GM23338 (cell line): ENCODE measurements at regions not wholly inside any gene's neighbourhood (a gene's known extent, or its start where the extent isn't known, plus 50 kb on each side); places are given as distances from the start of the nearest gene placed in this dataset.

Experiments
- ATAC-seq: fragments of 200-7000 bp; cut with Tn5 transposase; 3 replicates; pipeline ENCODE4 v1.9.1; 2020
- DNase-seq: peaks from one replicate; pipeline ENCODE4 v3.0.0-alpha.2; 2015; ENCODE audit warnings: low spot score
- H2AFZ ChIP-seq: fragments of 200-600 bp; sonication (generic); 2 replicates; pipeline ENCODE4 v1.8.0; 2016; ENCODE audit warnings: antibody characterized with exemption, mild to moderate bottlenecking, moderate library complexity
- H3F3A ChIP-seq: fragments of 200-600 bp; sonication (generic); replicated peaks from 2 replicates; pipeline ENCODE4 v1.8.0; 2017; ENCODE audit warnings: antibody characterized with exemption, mixed run types, low read depth
- H3K27ac ChIP-seq: fragments of 200-600 bp; sonication (generic); 2 replicates; pipeline ENCODE4 v1.6.1; 2016; ENCODE audit warnings: low read depth
- H3K27me3 ChIP-seq: fragments of 200-600 bp; sonication (generic); 2 replicates; pipeline ENCODE4 v1.8.0; 2016; ENCODE audit warnings: mild to moderate bottlenecking, mixed run types, moderate library complexity; ENCODE audit not compliant: insufficient read depth
- H3K36me3 ChIP-seq: fragments of 200-600 bp; sonication (generic); 2 replicates; pipeline ENCODE4 v1.8.0; 2016; ENCODE audit warnings: mild to moderate bottlenecking; ENCODE audit not compliant: insufficient read depth
- H3K4me1 ChIP-seq: fragments of 200-600 bp; sonication (generic); 2 replicates; pipeline ENCODE4 v1.8.0; 2016; ENCODE audit warnings: mild to moderate bottlenecking, moderate library complexity; ENCODE audit not compliant: insufficient read depth
- H3K4me2 ChIP-seq: fragments of 200-600 bp; sonication (generic); 2 replicates; pipeline ENCODE4 v1.7.1; 2017; ENCODE audit warnings: mixed run types
- H3K4me3 ChIP-seq: fragments of 200-600 bp; sonication (generic); 2 replicates; pipeline ENCODE4 v1.6.1; 2016; ENCODE audit warnings: mixed run types
- H3K79me2 ChIP-seq: fragments of 200-600 bp; sonication (generic); replicated peaks from 2 replicates; pipeline ENCODE4 v1.8.0; 2017; ENCODE audit warnings: mild to moderate bottlenecking; ENCODE audit not compliant: insufficient read depth
- H3K9me2 ChIP-seq: fragments of 200-600 bp; sonication (generic); 2 replicates; pipeline ENCODE4 v1.8.0; 2017; ENCODE audit not compliant: insufficient read depth
- H4K20me1 ChIP-seq: fragments of 200-600 bp; sonication (generic); replicated peaks from 2 replicates; pipeline ENCODE4 v1.8.0; 2017; ENCODE audit warnings: mild to moderate bottlenecking; ENCODE audit not compliant: insufficient read depth
- H3K27ac Mint-ChIP-seq: 2 replicates; pipeline ENCODE4 v1.8.0; 2020; ENCODE audit warnings: inconsistent platforms, mild to moderate bottlenecking, moderate library complexity, mixed read lengths
- H3K27me3 Mint-ChIP-seq: 3 replicates; pipeline ENCODE4 v1.8.0; 2022; ENCODE audit warnings: low read depth, mild to moderate bottlenecking, moderate library complexity, mixed read lengths, inconsistent platforms; ENCODE audit not compliant: insufficient read depth, poor library complexity
- H3K36me3 Mint-ChIP-seq: 3 replicates; pipeline ENCODE4 v1.8.0; 2021; ENCODE audit warnings: low read depth, mild to moderate bottlenecking, inconsistent platforms, moderate library complexity, mixed read lengths
- H3K4me1 Mint-ChIP-seq: 3 replicates; pipeline ENCODE4 v1.8.0; 2020; ENCODE audit warnings: mild to moderate bottlenecking, inconsistent platforms, mixed read lengths
- H3K4me3 Mint-ChIP-seq: 3 replicates; pipeline ENCODE4 v1.8.0; 2021; ENCODE audit warnings: moderate library complexity, mild to moderate bottlenecking, inconsistent platforms, mixed read lengths
- H3K9me3 Mint-ChIP-seq: 3 replicates; pipeline ENCODE4 v1.8.0; 2020; ENCODE audit warnings: moderate library complexity, mild to moderate bottlenecking, inconsistent platforms, mixed read lengths
- CREB1 ChIP-seq: fragments of 250-450 bp; sonication (Bioruptor Pico); IDR thresholded peaks from 2 replicates; pipeline ENCODE4 v1.5.0; 2020; ENCODE audit warnings: low read depth, mild to moderate bottlenecking, moderate library complexity
- CTCF ChIP-seq, 2 experiments: fragments of 200-600 bp in 1 of 2; sonication (generic) in 1 of 2; conservative IDR thresholded peaks; 2 replicates each; pipeline versions ENCODE4 v1.5.1 to v1.6.1; 2016 to 2017; ENCODE audit warnings: antibody characterized with exemption in 2 of 2, low read depth in 2 of 2, mild to moderate bottlenecking in 2 of 2, moderate library complexity in 1 of 2
- ETS1 ChIP-seq: IDR thresholded peaks from 2 replicates; pipeline ENCODE4 v1.6.1; 2016; ENCODE audit warnings: antibody characterized with exemption
- EZH2 ChIP-seq: fragments of 200-600 bp; sonication (generic); IDR thresholded peaks from one replicate; pipeline ENCODE4 v1.8.0; 2017; ENCODE audit warnings: antibody characterized with exemption, mild to moderate bottlenecking, low read depth; ENCODE audit not compliant: unreplicated experiment
- EZH2phosphoT487 ChIP-seq: fragments of 200-600 bp; sonication (generic); IDR thresholded peaks from one replicate; pipeline ENCODE4 v1.8.1; 2018; ENCODE audit warnings: antibody characterized with exemption; ENCODE audit not compliant: unreplicated experiment
- JUNB ChIP-seq: IDR thresholded peaks from one replicate; pipeline ENCODE4 v1.6.1; 2016; ENCODE audit warnings: antibody characterized with exemption; ENCODE audit not compliant: unreplicated experiment
- POLR2AphosphoS5 ChIP-seq: IDR thresholded peaks from 2 replicates; pipeline ENCODE4 v1.6.1; 2016; ENCODE audit warnings: antibody characterized with exemption, low read depth
- STAT1 ChIP-seq: IDR thresholded peaks from one replicate; pipeline ENCODE4 v1.6.1; 2016; ENCODE audit warnings: antibody characterized with exemption; ENCODE audit not compliant: unreplicated experiment
- ZNF114 ChIP-seq: fragments of 250-450 bp; sonication (Bioruptor Pico); IDR thresholded peaks from 2 replicates; pipeline ENCODE4 v1.5.0; 2020; ENCODE audit warnings: mild to moderate bottlenecking, moderate library complexity
- ZNF331 ChIP-seq: fragments of 250-450 bp; sonication (Bioruptor Pico); IDR thresholded peaks from 2 replicates; pipeline ENCODE4 v1.5.0; 2020; ENCODE audit warnings: low read depth, mild to moderate bottlenecking, moderate library complexity
- ZNF462 ChIP-seq: fragments of 250-450 bp; sonication (Bioruptor Pico); IDR thresholded peaks from 2 replicates; pipeline ENCODE4 v1.5.0; 2020; ENCODE audit warnings: mild to moderate bottlenecking, moderate library complexity
- TF ChIP-seq, protein P1 (sequence below): IDR thresholded peaks from one replicate; pipeline ENCODE4 v1.6.1; 2018; ENCODE audit warnings: antibody characterized with exemption; ENCODE audit not compliant: unreplicated experiment

DNA sequence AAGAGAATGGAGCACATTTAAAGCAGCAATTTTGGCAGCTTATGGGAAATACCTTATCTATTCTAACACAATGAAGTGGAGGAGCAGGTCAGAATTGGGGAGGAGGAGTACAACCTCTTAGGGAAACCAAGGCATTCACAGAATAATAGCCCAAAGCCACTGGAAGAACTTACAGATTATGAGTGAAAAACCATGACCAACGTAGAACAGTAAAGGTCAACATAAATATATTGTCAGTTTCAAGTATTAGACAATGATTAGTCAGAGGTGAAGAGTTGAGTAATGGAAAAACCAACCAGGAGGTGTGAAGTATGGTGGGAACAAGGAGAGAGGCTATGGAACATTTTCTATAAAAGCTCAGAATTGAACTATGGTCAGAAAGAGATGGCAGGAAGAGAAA is 304.3 kb upstream of the SP4 start:
- Histone ChIP-seq H3K4me2 (no peak overlapping the region), H3F3A (no peaks in the 10 kb centered on the region), H3K9me2 (no peaks in the 10 kb centered on the region), H3K27ac (no peak overlapping the region), H3K27me3 (peaks cover 35% of the 10 kb centered on the region), H4K20me1 (no peaks in the 10 kb centered on the region), H3K36me3 (no peaks in the 10 kb centered on the region), H3K4me3 (no peak overlapping the region), H2AFZ (no peak overlapping the region), H3K79me2 (no peaks in the 10 kb centered on the region), H3K4me1 (peaks cover 44% of the 10 kb centered on the region)
- peaks cover 12% of the 10 kb centered on the region for H3K27me3 Mint-ChIP-seq
- no peak overlapping the region for H3K27ac Mint-ChIP-seq
- DNase-seq (no peak), ATAC-seq (no peak)
- TF ChIP-seq ZNF114 (no peak), CREB1 (no peak), JUNB (no peak), ZNF331 (CRISPR knock-in tag) (no peak), ZNF462 (CRISPR knock-in tag) (no peak), CTCF (conservative IDR thresholded peaks at IDR 0.05; ENCODE audit: low read depth in 2 of 2) (no peak), ETS1 (no peak), EZH2phosphoT487 (no peak), EZH2 (no peak), STAT1 (no peak), POLR2AphosphoS5 (no peak)
- TF ChIP-seq, protein P1, sequence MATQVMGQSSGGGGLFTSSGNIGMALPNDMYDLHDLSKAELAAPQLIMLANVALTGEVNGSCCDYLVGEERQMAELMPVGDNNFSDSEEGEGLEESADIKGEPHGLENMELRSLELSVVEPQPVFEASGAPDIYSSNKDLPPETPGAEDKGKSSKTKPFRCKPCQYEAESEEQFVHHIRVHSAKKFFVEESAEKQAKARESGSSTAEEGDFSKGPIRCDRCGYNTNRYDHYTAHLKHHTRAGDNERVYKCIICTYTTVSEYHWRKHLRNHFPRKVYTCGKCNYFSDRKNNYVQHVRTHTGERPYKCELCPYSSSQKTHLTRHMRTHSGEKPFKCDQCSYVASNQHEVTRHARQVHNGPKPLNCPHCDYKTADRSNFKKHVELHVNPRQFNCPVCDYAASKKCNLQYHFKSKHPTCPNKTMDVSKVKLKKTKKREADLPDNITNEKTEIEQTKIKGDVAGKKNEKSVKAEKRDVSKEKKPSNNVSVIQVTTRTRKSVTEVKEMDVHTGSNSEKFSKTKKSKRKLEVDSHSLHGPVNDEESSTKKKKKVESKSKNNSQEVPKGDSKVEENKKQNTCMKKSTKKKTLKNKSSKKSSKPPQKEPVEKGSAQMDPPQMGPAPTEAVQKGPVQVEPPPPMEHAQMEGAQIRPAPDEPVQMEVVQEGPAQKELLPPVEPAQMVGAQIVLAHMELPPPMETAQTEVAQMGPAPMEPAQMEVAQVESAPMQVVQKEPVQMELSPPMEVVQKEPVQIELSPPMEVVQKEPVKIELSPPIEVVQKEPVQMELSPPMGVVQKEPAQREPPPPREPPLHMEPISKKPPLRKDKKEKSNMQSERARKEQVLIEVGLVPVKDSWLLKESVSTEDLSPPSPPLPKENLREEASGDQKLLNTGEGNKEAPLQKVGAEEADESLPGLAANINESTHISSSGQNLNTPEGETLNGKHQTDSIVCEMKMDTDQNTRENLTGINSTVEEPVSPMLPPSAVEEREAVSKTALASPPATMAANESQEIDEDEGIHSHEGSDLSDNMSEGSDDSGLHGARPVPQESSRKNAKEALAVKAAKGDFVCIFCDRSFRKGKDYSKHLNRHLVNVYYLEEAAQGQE, result no peak
- H3K4me3 Mint-ChIP-seq, result no peak overlapping the region
- H3K9me3 Mint-ChIP-seq, result no peaks in the 10 kb centered on the region
- no peaks in the 10 kb centered on the region for H3K36me3 Mint-ChIP-seq
- H3K4me1 Mint-ChIP-seq, result peaks cover 46% of the 10 kb centered on the region
